ENCODE measurements at regions not wholly inside any gene's neighbourhood (a gene's known extent, or its start where the extent isn't known, plus 50 kb on each side); places are given as distances from the start of the nearest gene placed in this dataset.

DNA sequence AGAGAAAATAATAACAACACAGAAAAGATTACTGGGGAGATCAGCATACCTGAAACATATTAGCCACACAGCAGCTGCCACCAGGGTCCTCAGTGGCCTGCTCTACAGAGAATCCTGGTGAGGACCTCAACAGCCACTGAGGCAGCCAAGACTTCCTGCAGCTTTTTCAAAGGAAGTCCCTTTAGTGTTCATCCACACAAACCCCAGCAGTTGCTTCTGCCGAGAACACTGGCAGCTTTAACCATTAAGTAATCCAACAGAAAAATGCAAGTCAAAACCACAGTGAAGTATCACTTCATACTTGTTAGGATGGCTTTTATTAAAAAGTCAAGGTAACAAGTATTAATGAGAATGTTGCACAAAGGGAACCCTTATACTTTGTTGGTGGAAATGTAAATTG, 542.0 kb upstream of the GCFC2 start:
- no peaks in the 10 kb centered on the region for H3K4me1 ChIP-seq (ENCODE audit: control insufficient read depth, extremely low read depth, insufficient read depth, low read length)
- H4K20me1 ChIP-seq (replicated peaks; ENCODE audit: control insufficient read depth, extremely low read depth, insufficient read depth, low read length), result no peaks in the 10 kb centered on the region
- DNase-seq (ENCODE audit: low read depth, low spot score) (no peak), FAIRE-seq (no peak)
- H3K27me3 ChIP-seq (ENCODE audit: control insufficient read depth in 2 of 2, insufficient read depth in 2 of 2, low read length in 2 of 2), result no peaks in the 10 kb centered on the region
- no peak for TF ChIP-seq POLR2AphosphoS5 (IDR thresholded peaks at IDR 0.05; ENCODE audit: insufficient read depth, low read depth, low read length)
- H3K9me3 ChIP-seq (replicated peaks; ENCODE audit: control insufficient read depth, insufficient read depth, low read length), result no peaks in the 10 kb centered on the region
- intact Hi-C loops (cut with micrococcal nuclease) (no loop called here), dilution Hi-C loops (cut with MboI; ENCODE audit: extremely low pct_ligation_motif_present, low sequenced_read_pairs) (no loop called here)
- CTCF ChIA-PET, result no interaction called here
- no peak overlapping the region for H3K4me3 ChIP-seq (replicated peaks in 1 of 3; ENCODE audit: insufficient read depth in 1 of 3, low read depth in 1 of 3, low read length in 3 of 3)
- H3K9ac ChIP-seq (replicated peaks; ENCODE audit: extremely low read depth, insufficient read depth, low read length), result no peak overlapping the region
- POLR2A ChIA-PET, result no interaction called here
- no peak overlapping the region for H3K4me2 ChIP-seq (ENCODE audit: insufficient read depth, low read length)
- BruUV-seq (replicated peaks), result no TSS peak
- H3K79me2 ChIP-seq (ENCODE audit: control insufficient read depth, insufficient read depth, low read length), result no peaks in the 10 kb centered on the region
- no peaks in the 10 kb centered on the region for H3K36me3 ChIP-seq (ENCODE audit: control insufficient read depth in 2 of 2, extremely low read depth in 1 of 2, insufficient read depth in 2 of 2, low read length in 2 of 2)
- no peak overlapping the region for H3K27ac ChIP-seq (ENCODE audit: insufficient read depth, low read depth, low read length)
- no peak overlapping the region for H2AFZ ChIP-seq (ENCODE audit: low read depth, low read length)
- H3K9me1 ChIP-seq (replicated peaks; ENCODE audit: control insufficient read depth, extremely low read depth, insufficient read depth, low read length), result no peaks in the 10 kb centered on the region

DNA sequence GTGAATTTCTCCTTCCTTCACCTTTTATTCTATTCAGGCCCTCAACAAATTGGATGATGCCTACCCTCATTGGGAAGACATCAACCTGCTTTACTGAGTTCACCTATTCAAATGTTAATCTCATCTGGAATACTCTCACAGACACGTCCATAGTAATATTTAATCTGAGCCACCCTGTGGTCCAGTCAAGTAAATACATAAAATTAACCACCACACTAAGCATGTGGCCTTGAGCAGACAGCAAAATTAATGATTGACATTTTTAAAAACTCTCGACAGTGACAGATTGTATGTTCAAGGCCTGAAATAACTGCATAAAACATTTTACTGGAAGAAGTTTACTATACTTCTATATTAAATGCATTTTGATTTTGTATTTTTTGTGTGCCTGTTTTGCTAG, 540.6 kb upstream of the GCFC2 start:
- ChIA-PET POLR2A (no interaction called here), CTCF (no interaction called here)
- Histone ChIP-seq H4K20me1 (replicated peaks; ENCODE audit: control insufficient read depth, extremely low read depth, insufficient read depth, low read length) (no peaks in the 10 kb centered on the region), H3K79me2 (ENCODE audit: control insufficient read depth, insufficient read depth, low read length) (no peaks in the 10 kb centered on the region), H3K4me2 (ENCODE audit: insufficient read depth, low read length) (no peak overlapping the region), H3K9me3 (replicated peaks; ENCODE audit: control insufficient read depth, insufficient read depth, low read length) (peaks cover 3% of the 10 kb centered on the region), H3K9me1 (replicated peaks; ENCODE audit: control insufficient read depth, extremely low read depth, insufficient read depth, low read length) (no peaks in the 10 kb centered on the region), H3K4me3 (replicated peaks in 1 of 3; ENCODE audit: insufficient read depth in 1 of 3, low read depth in 1 of 3, low read length in 3 of 3) (no peak overlapping the region), H3K4me1 (ENCODE audit: control insufficient read depth, extremely low read depth, insufficient read depth, low read length) (no peaks in the 10 kb centered on the region), H3K27ac (ENCODE audit: insufficient read depth, low read depth, low read length) (no peak overlapping the region), H3K27me3 (ENCODE audit: control insufficient read depth in 2 of 2, insufficient read depth in 2 of 2, low read length in 2 of 2) (no peaks in the 10 kb centered on the region), H2AFZ (ENCODE audit: low read depth, low read length) (no peak overlapping the region), H3K36me3 (ENCODE audit: control insufficient read depth in 2 of 2, extremely low read depth in 1 of 2, insufficient read depth in 2 of 2, low read length in 2 of 2) (no peaks in the 10 kb centered on the region), H3K9ac (replicated peaks; ENCODE audit: extremely low read depth, insufficient read depth, low read length) (no peak overlapping the region)
- TF ChIP-seq, protein P1, sequence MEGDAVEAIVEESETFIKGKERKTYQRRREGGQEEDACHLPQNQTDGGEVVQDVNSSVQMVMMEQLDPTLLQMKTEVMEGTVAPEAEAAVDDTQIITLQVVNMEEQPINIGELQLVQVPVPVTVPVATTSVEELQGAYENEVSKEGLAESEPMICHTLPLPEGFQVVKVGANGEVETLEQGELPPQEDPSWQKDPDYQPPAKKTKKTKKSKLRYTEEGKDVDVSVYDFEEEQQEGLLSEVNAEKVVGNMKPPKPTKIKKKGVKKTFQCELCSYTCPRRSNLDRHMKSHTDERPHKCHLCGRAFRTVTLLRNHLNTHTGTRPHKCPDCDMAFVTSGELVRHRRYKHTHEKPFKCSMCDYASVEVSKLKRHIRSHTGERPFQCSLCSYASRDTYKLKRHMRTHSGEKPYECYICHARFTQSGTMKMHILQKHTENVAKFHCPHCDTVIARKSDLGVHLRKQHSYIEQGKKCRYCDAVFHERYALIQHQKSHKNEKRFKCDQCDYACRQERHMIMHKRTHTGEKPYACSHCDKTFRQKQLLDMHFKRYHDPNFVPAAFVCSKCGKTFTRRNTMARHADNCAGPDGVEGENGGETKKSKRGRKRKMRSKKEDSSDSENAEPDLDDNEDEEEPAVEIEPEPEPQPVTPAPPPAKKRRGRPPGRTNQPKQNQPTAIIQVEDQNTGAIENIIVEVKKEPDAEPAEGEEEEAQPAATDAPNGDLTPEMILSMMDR (IDR thresholded peaks at IDR 0.05; ENCODE audit: extremely low read depth in 1 of 2, insufficient read depth in 1 of 2, low read depth in 1 of 2, low read length in 2 of 2), result no peak
- no peak for TF ChIP-seq GATA2 (IDR thresholded peaks at IDR 0.05; ENCODE audit: insufficient read depth, insufficient read length, low read depth, low read length)
- no peak for TF ChIP-seq POLR2A (IDR thresholded peaks at IDR 0.05; ENCODE audit: low read depth, low read length)
- TF ChIP-seq POLR2AphosphoS5 (IDR thresholded peaks at IDR 0.05; ENCODE audit: insufficient read depth, low read depth, low read length), result no peak
- TF ChIP-seq, protein P2, sequence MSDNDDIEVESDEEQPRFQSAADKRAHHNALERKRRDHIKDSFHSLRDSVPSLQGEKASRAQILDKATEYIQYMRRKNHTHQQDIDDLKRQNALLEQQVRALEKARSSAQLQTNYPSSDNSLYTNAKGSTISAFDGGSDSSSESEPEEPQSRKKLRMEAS (IDR thresholded peaks at IDR 0.05; ENCODE audit: insufficient read depth, insufficient read length), result no peak
- no peak for DNase-seq (ENCODE audit: low read depth, low spot score)
- dilution Hi-C loops (cut with MboI; ENCODE audit: extremely low pct_ligation_motif_present, low sequenced_read_pairs) (no loop called here), intact Hi-C loops (cut with micrococcal nuclease) (no loop called here)
- BruUV-seq (replicated peaks), result no TSS peak
- no peak for FAIRE-seq

All from endothelial cell of umbilical vein (primary cell).